PC-9 (cell line): ENCODE measurements at regions not wholly inside any gene's neighbourhood (a gene's known extent, or its start where the extent isn't known, plus 50 kb on each side); places are given as distances from the start of the nearest gene placed in this dataset.

Experiments
- BruUV-seq: library from RNA; stranded (reverse); fragments of 400-500 nt; replicated peaks from 2 replicates; lab custom pipeline; 2021; lab: Mats Ljungman, UMichigan
- CTCF ChIA-PET: fragments of 300-600 bp; sonication (Branson Sonifier 250); formaldehyde crosslinking; loops from one replicate; lab custom pipeline; 2022; ENCODE audit warnings: antibody characterized with exemption; lab: Charles Lee
- POLR2A ChIA-PET: fragments of 300-600 bp; sonication (Branson Sonifier 250); formaldehyde crosslinking; loops from one replicate; lab custom pipeline; 2022; ENCODE audit warnings: antibody characterized with exemption; ENCODE audit not compliant: unreplicated experiment; lab: Charles Lee
- DNase-seq, 2 experiments: peaks; one replicate each; pipeline versions ENCODE4 v3.0.0 to v3.0.0-alpha.2; 2015 to 2022; ENCODE audit warnings: mixed read lengths in 1 of 2
- H2AFZ ChIP-seq: fragments of 200-600 bp; sonication (generic); 2 replicates; pipeline ENCODE4 v1.8.1; 2017; ENCODE audit warnings: antibody characterized with exemption
- H3F3A ChIP-seq: fragments of 200-600 bp; sonication (generic); 2 replicates; pipeline ENCODE4 v1.8.1; 2017; ENCODE audit warnings: antibody characterized with exemption, mild to moderate bottlenecking, low read depth; ENCODE audit not compliant: insufficient read depth
- H3K27ac ChIP-seq: fragments of 200-600 bp; sonication (generic); 2 replicates; pipeline ENCODE4 v1.6.1; 2016; ENCODE audit warnings: mixed run types
- H3K27me3 ChIP-seq: fragments of 200-600 bp; sonication (generic); 2 replicates; pipeline ENCODE4 v1.6.1; 2016; ENCODE audit warnings: low read depth, mixed run types; ENCODE audit not compliant: insufficient read depth
- H3K36me3 ChIP-seq: fragments of 200-600 bp; sonication (generic); 2 replicates; pipeline ENCODE4 v1.6.1; 2016; ENCODE audit warnings: low read depth, mixed run types
- H3K4me1 ChIP-seq: fragments of 200-600 bp; sonication (generic); replicated peaks from 2 replicates; pipeline ENCODE4 v1.6.1; 2016; ENCODE audit warnings: mixed run types; ENCODE audit not compliant: insufficient read depth
- H3K4me2 ChIP-seq: fragments of 200-600 bp; sonication (generic); 2 replicates; pipeline ENCODE4 v1.6.1; 2017; ENCODE audit warnings: mixed run types
- H3K4me3 ChIP-seq: fragments of 200-600 bp; sonication (generic); 2 replicates; pipeline ENCODE4 v1.6.1; 2016; ENCODE audit warnings: mixed run types
- H3K79me2 ChIP-seq: fragments of 200-600 bp; sonication (generic); 2 replicates; pipeline ENCODE4 v1.6.1; 2017; ENCODE audit warnings: low read depth, mixed run types
- H3K9me2 ChIP-seq: fragments of 200-600 bp; sonication (generic); 2 replicates; pipeline ENCODE4 v1.8.1; 2017; ENCODE audit warnings: mild to moderate bottlenecking; ENCODE audit not compliant: insufficient read depth
- H3K9me3 ChIP-seq: fragments of 200-600 bp; sonication (generic); 2 replicates; pipeline ENCODE4 v1.8.1; 2016; ENCODE audit warnings: low read depth; ENCODE audit not compliant: insufficient read depth
- H4K20me1 ChIP-seq: fragments of 200-600 bp; sonication (generic); 2 replicates; pipeline ENCODE4 v1.8.1; 2017; ENCODE audit not compliant: insufficient read depth
- CTCF ChIP-seq: fragments of 200-600 bp; sonication (generic); conservative IDR thresholded peaks from 2 replicates; pipeline ENCODE4 v1.6.1; 2017; ENCODE audit warnings: mixed run types, antibody characterized with exemption, mild to moderate bottlenecking, moderate library complexity
- EZH2 ChIP-seq: fragments of 200-600 bp; sonication (generic); IDR thresholded peaks from 2 replicates; pipeline ENCODE4 v1.8.0; 2017; ENCODE audit warnings: antibody characterized with exemption, low read depth
- intact Hi-C: fragments of 100-400 bp; cut with micrococcal nuclease; formaldehyde crosslinking; loops from one replicate; pipeline ENCODE4 v1.10.0; 2022; ENCODE audit not compliant: unreplicated experiment

- ChIA-PET POLR2A (interaction anchor here (0.6 kb wide), 1 partner anchor 170 kb away, joined by 4 read pairs; no protein-coding TSS in a partner anchor), CTCF (no interaction called here)
- intact Hi-C loops: no loop called here
- Histone ChIP-seq H3K79me2 (no peaks in the 10 kb centered on the region), H3F3A (peaks cover 8% of the 10 kb centered on the region; the same call in 1 of the 2 replicates), H4K20me1 (no peaks in the 10 kb centered on the region), H2AFZ (no peak overlapping the region), H3K27ac (no peak overlapping the region), H3K36me3 (no peaks in the 10 kb centered on the region), H3K4me2 (no peak overlapping the region), H3K4me1 (peaks cover 6% of the 10 kb centered on the region; the same call in 1 of the 2 replicates), H3K4me3 (no peak overlapping the region), H3K27me3 (no peaks in the 10 kb centered on the region), H3K9me3 (no peaks in the 10 kb centered on the region), H3K9me2 (no peaks in the 10 kb centered on the region)
- BruUV-seq: no TSS peak
- DNase-seq: no peak
- TF ChIP-seq CTCF: no peak
- TF ChIP-seq EZH2: no peak
These were observed 73.4 kb upstream of the NDUFV2 start for GRCh38 chr18:9029131-9029530.

GRCh38 chr18:9032519-9032918 lies 70.0 kb upstream of the NDUFV2 start:
- BruUV-seq: no TSS peak
- Histone ChIP-seq H2AFZ (no peak overlapping the region), H3K36me3 (no peaks in the 10 kb centered on the region), H3K27ac (no peak overlapping the region), H3K4me1 (peaks cover 12% of the 10 kb centered on the region), H3K4me3 (no peak overlapping the region), H3K79me2 (no peaks in the 10 kb centered on the region), H3K9me3 (no peaks in the 10 kb centered on the region), H3K9me2 (no peaks in the 10 kb centered on the region), H3K4me2 (no peak overlapping the region), H3F3A (peaks cover 1% of the 10 kb centered on the region; the same call in 1 of the 2 replicates), H4K20me1 (no peaks in the 10 kb centered on the region), H3K27me3 (no peaks in the 10 kb centered on the region)
- POLR2A ChIA-PET: no interaction called here
- no peak for DNase-seq
- intact Hi-C loops: no loop called here
- TF ChIP-seq EZH2 (no peak), CTCF (no peak)
- CTCF ChIA-PET: no interaction called here

- ChIA-PET CTCF (interaction anchor here (0.6 kb wide), 1 partner anchor 23 kb away, joined by 4 read pairs; no protein-coding TSS in a partner anchor), POLR2A (interaction anchor here (0.6 kb wide), 1 partner anchor 21 kb away, joined by 3 read pairs; no protein-coding TSS in a partner anchor)
- Histone ChIP-seq H3K4me1 (peaks cover 36% of the 10 kb centered on the region), H3K79me2 (no peaks in the 10 kb centered on the region), H3K9me2 (no peaks in the 10 kb centered on the region), H3K36me3 (no peaks in the 10 kb centered on the region), H2AFZ (peak overlapping the region; percentile 40), H3K4me3 (no peak overlapping the region), H3K9me3 (no peaks in the 10 kb centered on the region), H3K27me3 (no peaks in the 10 kb centered on the region), H3F3A (peaks cover 20% of the 10 kb centered on the region; the same call in 1 of the 2 replicates), H4K20me1 (no peaks in the 10 kb centered on the region), H3K27ac (peak overlapping the region; percentile 82), H3K4me2 (peak overlapping the region; percentile 64)
- no TSS peak for BruUV-seq
- TF ChIP-seq EZH2 (no peak), CTCF (no peak)
- DNase-seq: peak; percentile 27 to 89
- intact Hi-C loops: no loop called here
These were observed 64.1 kb upstream of the NDUFV2 start for GRCh38 chr18:9038277-9038871.
